ENCODE measurements at regions not wholly inside any gene's neighbourhood (a gene's known extent, or its start where the extent isn't known, plus 50 kb on each side); places are given as distances from the start of the nearest gene placed in this dataset.

GRCh38 chr1:42056460-42056859 lies 96.8 kb upstream of the GUCA2B start:
- no peak overlapping the region for H2BK20ac ChIP-seq (ENCODE audit: low read depth, low read length, poor library complexity, severe bottlenecking)
- no peak overlapping the region for H2AK5ac ChIP-seq (ENCODE audit: insufficient read length, low read length)
- no peaks in the 10 kb centered on the region for H3K79me1 ChIP-seq (ENCODE audit: insufficient read depth, low read depth, low read length, poor library complexity, severe bottlenecking)
- H4K5ac ChIP-seq (ENCODE audit: insufficient read length, low read depth, low read length) = no peak overlapping the region
- no peaks in the 10 kb centered on the region for H3K9me3 ChIP-seq (ENCODE audit: control insufficient read depth, low read depth, low read length)
- H2BK5ac ChIP-seq (ENCODE audit: insufficient read length, low read length) = no peak overlapping the region
- H3T11ph ChIP-seq (ENCODE audit: low read length) = no peak overlapping the region
- H3K4ac ChIP-seq (ENCODE audit: low read depth, low read length) = no peak overlapping the region
- H4K8ac ChIP-seq (replicated peaks; ENCODE audit: insufficient read length, low read depth, low read length) = no peak overlapping the region
- H3K79me2 ChIP-seq (ENCODE audit: insufficient read depth, low read length) = no peaks in the 10 kb centered on the region
- H4K91ac ChIP-seq (ENCODE audit: insufficient read length, low read depth, low read length) = no peak overlapping the region
- H2BK120ac ChIP-seq (ENCODE audit: low read depth, low read length, poor library complexity, severe bottlenecking) = no peak overlapping the region
- no peak overlapping the region for H3K27ac ChIP-seq (ENCODE audit: insufficient read length, low read depth, low read length)
- H3K27me3 ChIP-seq (ENCODE audit: insufficient read depth, low read length) = no peaks in the 10 kb centered on the region
- peaks cover 8% of the 10 kb centered on the region for H3K27me3 Mint-ChIP-seq (ENCODE audit: low read depth)
- DNase-seq = no peak
- no peak overlapping the region for H3K23ac ChIP-seq (ENCODE audit: insufficient read length, low read depth, low read length)
- no peaks in the 10 kb centered on the region for H3K4me1 ChIP-seq (ENCODE audit: insufficient read depth, low read length)
- no peak overlapping the region for H3K9ac ChIP-seq (ENCODE audit: extremely low read depth, insufficient read length, low read length)
- H2AFZ ChIP-seq (ENCODE audit: low read length) = no peak overlapping the region
- no peak overlapping the region for H3K14ac ChIP-seq (ENCODE audit: insufficient read depth, low read length)
- no peaks in the 10 kb centered on the region for H4K20me1 ChIP-seq (ENCODE audit: control insufficient read depth, insufficient read depth, insufficient read length)
- no peak overlapping the region for H3K56ac ChIP-seq (ENCODE audit: insufficient read length, low read depth, low read length)
- peaks cover 17 to 21% of the 10 kb centered on the region in 2 experiments for H3K9me3 Mint-ChIP-seq
- no peak overlapping the region for H2BK12ac ChIP-seq (ENCODE audit: insufficient read length, low read depth, low read length)
- H3K27ac Mint-ChIP-seq = no peak overlapping the region
- peaks cover 11 to 21% (median 13%) of the 10 kb centered on the region in 3 experiments for H3K36me3 Mint-ChIP-seq (ENCODE audit: insufficient read depth in 1 of 3, low read depth in 3 of 3)
- no peak overlapping the region for H3K4me3 Mint-ChIP-seq
- no peak overlapping the region for H3K4me2 ChIP-seq (ENCODE audit: insufficient read depth, insufficient read length, low read length)
- no peak overlapping the region for H2BK15ac ChIP-seq (ENCODE audit: low read depth, low read length)
- H3K18ac ChIP-seq (ENCODE audit: insufficient read length, low read depth, low read length) = no peak overlapping the region
- H3K4me1 Mint-ChIP-seq = no peaks in the 10 kb centered on the region
- no peaks in the 10 kb centered on the region for H3K23me2 ChIP-seq (ENCODE audit: insufficient read length, low read depth, low read length, poor library complexity, severe bottlenecking)
- TF ChIP-seq CTCF (conservative IDR thresholded peaks at IDR 0.05) = no peak

Measured in H9 (cell line).